GM19397 (cell line): ENCODE measurements at regions not wholly inside any gene's neighbourhood (a gene's known extent, or its start where the extent isn't known, plus 50 kb on each side); places are given as distances from the start of the nearest gene placed in this dataset.
A peak's percentile ranks its signal among the peaks of the same experiment; 100 is the strongest.
"Not testable (repeated sequence)": the region's sequence is repeated elsewhere in the genome, so short reads cannot be mapped to it uniquely, and the experiment has no call there.

ENCODE experiments used
- ATAC-seq: cut with Tn5 transposase; IDR thresholded peaks from one replicate; pipeline ENCODE4 v1.9.1; 2021; ENCODE audit warnings: mild to moderate bottlenecking, moderate library complexity; ENCODE audit not compliant: unreplicated experiment

GRCh38 chr5:163115011-163115410 lies 322.4 kb upstream of the CCNG1 start:
- no peak for ATAC-seq

GRCh38 chr5:163116618-163117017 lies 320.8 kb upstream of the CCNG1 start:
- ATAC-seq: not testable (repeated sequence)

GRCh38 chr5:163134061-163134460 lies 303.3 kb upstream of the CCNG1 start:
- ATAC-seq: no peak

- ATAC-seq: no peak
Observed at GRCh38 chr5:163135849-163136248, 301.5 kb upstream of the CCNG1 start.

- no peak for ATAC-seq
Observed at GRCh38 chr5:163161512-163161911, 275.9 kb upstream of the CCNG1 start.

GRCh38 chr5:163162645-163163044 lies 274.8 kb upstream of the CCNG1 start:
- no peak for ATAC-seq

GRCh38 chr5:163163858-163164257 lies 273.5 kb upstream of the CCNG1 start:
- no peak for ATAC-seq

GRCh38 chr5:163165277-163165676 lies 272.1 kb upstream of the CCNG1 start:
- ATAC-seq: no peak

GRCh38 chr5:163170161-163170560 lies 267.2 kb upstream of the CCNG1 start:
- not testable (repeated sequence) for ATAC-seq

GRCh38 chr5:163172540-163173338 lies 264.7 kb upstream of the CCNG1 start:
- no peak for ATAC-seq

- ATAC-seq: no peak
Observed at GRCh38 chr5:163177971-163178370, 259.4 kb upstream of the CCNG1 start.

GRCh38 chr5:163185315-163185714 lies 252.1 kb upstream of the CCNG1 start:
- no peak for ATAC-seq

GRCh38 chr5:163189023-163189553 lies 248.3 kb upstream of the CCNG1 start:
- no peak for ATAC-seq

- ATAC-seq: peak; percentile 48
Observed at GRCh38 chr5:163190283-163190682, 247.1 kb upstream of the CCNG1 start.

- peak; percentile 24 for ATAC-seq
Observed at GRCh38 chr5:163190784-163191183, 246.6 kb upstream of the CCNG1 start.

- ATAC-seq: no peak
Observed at GRCh38 chr5:163193886-163194285, 243.5 kb upstream of the CCNG1 start.

- no peak for ATAC-seq
Observed at GRCh38 chr5:163205645-163206044, 231.8 kb upstream of the CCNG1 start.

- no peak for ATAC-seq
Observed at GRCh38 chr5:163221581-163221980, 215.8 kb upstream of the CCNG1 start.

- no peak for ATAC-seq
Observed at GRCh38 chr5:163222982-163223381, 214.4 kb upstream of the CCNG1 start.

GRCh38 chr5:163244445-163244987 lies 192.9 kb upstream of the CCNG1 start:
- ATAC-seq: no peak

GRCh38 chr5:163245584-163245983 lies 191.8 kb upstream of the CCNG1 start:
- ATAC-seq: no peak

GRCh38 chr5:163248333-163248732 lies 189.1 kb upstream of the CCNG1 start:
- no peak for ATAC-seq
